ENCODE measurements at regions not wholly inside any gene's neighbourhood (a gene's known extent, or its start where the extent isn't known, plus 50 kb on each side); places are given as distances from the start of the nearest gene placed in this dataset.

GRCh38 chr2:134148843-134149472 lies 104.9 kb upstream of the MGAT5 start (continued):
- TF ChIP-seq ZBTB5 (IDR thresholded peaks at IDR 0.05) (no peak), ZC3H8 (IDR thresholded peaks at IDR 0.05) (no peak), MBD2 (IDR thresholded peaks at IDR 0.05; ENCODE audit: borderline replicate concordance, low read depth) (no peak), HDAC3 (IDR thresholded peaks at IDR 0.05; ENCODE audit: borderline replicate concordance, partially characterized antibody) (peak; percentile 70), BCLAF1 (IDR thresholded peaks at IDR 0.05; ENCODE audit: borderline replicate concordance in 1 of 2, control insufficient read depth in 1 of 2, low read depth in 2 of 2, low read length in 1 of 2) (no peak), CHCHD3 (CRISPR knock-in tag; IDR thresholded peaks at IDR 0.05) (no peak), YBX1 (IDR thresholded peaks at IDR 0.05) (no peak), KLF6 (CRISPR knock-in tag; IDR thresholded peaks at IDR 0.05; ENCODE audit: borderline replicate concordance) (no peak), MAX (CRISPR knock-in tag; IDR thresholded peaks at IDR 0.05) (no peak), MEF2A (IDR thresholded peaks at IDR 0.05; ENCODE audit: control insufficient read depth, low read depth, low read length) (no peak), RBFOX2 (IDR thresholded peaks at IDR 0.05; ENCODE audit: low read depth, low read length) (no peak), ZNF445 (CRISPR knock-in tag; IDR thresholded peaks at IDR 0.05; ENCODE audit: low read depth) (no peak), SAFB2 (IDR thresholded peaks at IDR 0.05; ENCODE audit: borderline replicate concordance, low read depth, low read length, severe bottlenecking) (no peak), JUN (IDR thresholded peaks at IDR 0.05; ENCODE audit: borderline replicate concordance, low read depth, low read length) (peak; percentile 79), JUN (CRISPR knock-in tag; IDR thresholded peaks at IDR 0.05; ENCODE audit: borderline replicate concordance) (no peak), ESRRA (IDR thresholded peaks at IDR 0.05; ENCODE audit: borderline replicate concordance, low read depth) (peak; percentile 36; the same call in 1 of the 2 replicates), ZFP91 (CRISPR knock-in tag; IDR thresholded peaks at IDR 0.05) (no peak), RCOR1 (IDR thresholded peaks at IDR 0.05; ENCODE audit: borderline replicate concordance in 1 of 2, low read depth in 2 of 2, low read length in 2 of 2) (peak in 1 of 2 experiments; percentile 90; a peak in 2 of 4 replicates), NR2C1 (IDR thresholded peaks at IDR 0.05) (no peak), NR2C1 (tag; IDR thresholded peaks at IDR 0.05) (peak; percentile 44), CAMTA2 (CRISPR knock-in tag; conservative IDR thresholded peaks at IDR 0.05) (no peak)
